NCI-H1048 (cell line): ENCODE measurements at regions not wholly inside any gene's neighbourhood (a gene's known extent, or its start where the extent isn't known, plus 50 kb on each side); places are given as distances from the start of the nearest gene placed in this dataset.
"Not testable (repeated sequence)": the region's sequence is repeated elsewhere in the genome, so short reads cannot be mapped to it uniquely, and the experiment has no call there.

Experiments used
- DNase-seq: peaks from one replicate; lab custom pipeline; 2025; lab: John Stamatoyannopoulos, UW

DNA sequence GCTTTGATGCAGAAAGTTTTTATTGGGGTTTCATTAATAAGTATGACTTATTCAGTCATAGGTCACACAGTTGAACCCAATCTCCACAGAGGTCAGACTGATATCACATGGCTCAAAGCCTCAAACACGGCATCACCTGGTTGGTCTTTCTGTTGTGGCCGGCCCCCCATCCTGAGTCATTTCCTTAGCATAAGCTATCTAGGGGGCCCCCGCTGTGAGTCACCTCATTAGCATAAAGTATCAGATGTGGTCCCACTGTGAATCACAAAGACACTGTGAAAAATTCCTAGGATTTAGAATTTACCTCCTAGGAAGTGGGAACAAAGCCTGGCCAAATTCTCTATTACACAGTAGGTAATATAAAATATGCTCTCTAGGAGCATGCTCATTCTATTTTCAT, 502.2 kb downstream of the PYDC2 start:
- DNase-seq, result no peak

DNA sequence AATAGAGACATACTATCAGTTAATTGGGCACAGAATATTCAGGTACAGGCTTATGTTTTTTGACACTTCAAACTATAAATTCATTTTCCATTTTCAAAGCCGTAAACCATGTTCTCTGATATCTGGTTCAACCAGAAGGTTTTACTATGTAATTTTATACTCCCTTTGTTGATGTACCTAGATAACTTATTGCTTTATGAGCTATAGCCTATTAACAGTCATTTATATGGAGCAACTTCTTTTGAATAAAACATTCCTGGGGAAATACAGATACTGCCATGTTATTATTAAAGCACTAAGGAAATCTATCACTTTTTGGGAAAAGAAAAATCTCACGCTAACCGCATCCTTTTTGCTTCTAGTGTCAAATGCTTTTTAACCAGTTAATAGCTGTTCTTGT, 505.6 kb downstream of the PYDC2 start:
- DNase-seq, result no peak

DNA sequence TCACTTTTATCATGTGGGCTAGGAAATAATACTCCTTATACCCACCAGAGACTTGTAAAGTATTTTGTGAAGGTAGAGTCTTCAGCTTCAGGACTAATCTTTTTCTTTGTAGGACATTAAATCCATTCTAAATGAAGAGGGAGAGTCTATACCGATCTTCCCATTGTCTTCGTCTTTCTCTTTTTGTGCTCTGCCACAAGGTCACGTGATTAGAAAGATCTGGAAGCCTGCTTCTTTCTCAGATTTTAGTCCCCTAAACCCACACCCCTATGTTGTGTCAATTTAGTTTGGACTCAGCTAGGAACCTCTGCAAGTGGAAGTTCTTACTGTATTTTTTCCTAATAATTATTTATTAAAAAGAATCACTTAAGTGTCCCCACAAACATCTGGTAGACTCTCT, 507.3 kb downstream of the PYDC2 start:
- DNase-seq, result no peak

DNA sequence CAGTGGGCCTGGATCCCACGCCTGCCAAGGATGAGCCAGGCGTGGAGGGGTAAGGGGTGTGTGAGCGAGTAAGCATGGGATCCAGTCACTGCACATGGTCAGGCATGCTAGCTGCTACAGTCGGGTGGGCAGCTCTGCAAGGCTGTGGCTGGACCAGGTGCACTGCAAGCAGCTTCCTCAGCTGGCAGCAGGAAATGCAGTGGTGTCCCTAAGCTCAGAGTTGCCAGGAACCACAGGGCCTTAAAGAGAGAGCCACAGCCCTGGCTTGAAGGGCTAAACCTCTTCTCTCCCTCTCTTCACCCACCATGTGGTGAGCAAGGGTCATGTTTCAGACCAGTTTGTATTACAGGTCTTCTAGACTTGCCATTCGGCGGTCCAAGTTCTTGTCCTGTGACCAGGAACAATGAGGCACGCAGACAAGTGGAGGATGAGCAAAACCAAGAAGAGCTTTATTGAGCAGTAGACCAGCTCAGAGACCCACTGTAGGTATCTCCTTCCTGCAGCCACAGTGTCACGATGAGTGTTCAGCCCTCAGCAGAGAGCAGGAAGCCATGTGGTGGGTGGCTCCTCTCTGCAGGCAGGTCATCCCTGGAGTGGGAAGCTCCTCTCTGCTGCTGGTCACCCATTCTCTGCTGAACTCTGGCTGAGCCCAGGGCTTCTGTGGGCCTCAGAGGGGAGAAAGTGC, 511.9 kb downstream of the PYDC2 start:
- DNase-seq, result no peak

DNA sequence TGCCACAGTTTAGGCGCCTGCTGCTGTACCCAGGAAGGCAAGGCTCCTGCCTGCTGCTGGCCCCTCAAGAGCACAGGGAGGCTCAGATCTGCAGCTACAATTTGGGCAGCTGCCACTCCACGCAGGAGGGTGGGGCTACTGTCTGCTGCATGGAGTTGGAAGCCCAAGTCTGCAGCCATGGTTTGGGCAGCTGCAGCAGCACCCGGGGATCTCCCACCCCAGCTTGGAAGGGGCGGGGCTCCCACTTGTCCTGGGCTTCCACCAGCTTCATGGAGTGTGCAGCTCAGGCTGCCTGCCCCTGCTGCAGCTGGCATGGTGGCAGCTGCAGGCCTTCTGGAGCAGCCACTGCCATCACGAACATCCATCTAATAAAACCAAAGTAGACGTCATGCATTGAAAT, 512.9 kb downstream of the PYDC2 start:
- DNase-seq, result no peak

DNA sequence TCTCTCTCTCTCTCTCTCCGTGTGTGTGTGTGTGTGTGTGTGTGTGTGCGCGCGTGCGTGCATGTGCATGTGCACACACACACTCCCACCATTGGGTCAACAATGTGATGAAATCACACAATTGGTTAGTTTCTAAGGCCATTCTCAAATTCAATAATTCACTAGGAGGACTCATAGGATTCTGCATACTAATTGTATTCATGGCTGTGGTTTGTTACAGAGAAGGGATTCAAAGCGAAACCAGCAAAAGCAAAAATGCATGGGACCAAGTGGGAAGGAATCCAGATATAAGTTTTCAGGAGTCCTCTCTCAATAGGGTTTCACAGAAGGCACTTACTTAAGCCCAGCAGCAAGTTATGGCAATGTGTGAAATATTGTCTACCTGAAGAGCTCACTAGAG, 515.0 kb downstream of the PYDC2 start:
- DNase-seq, result no peak

DNA sequence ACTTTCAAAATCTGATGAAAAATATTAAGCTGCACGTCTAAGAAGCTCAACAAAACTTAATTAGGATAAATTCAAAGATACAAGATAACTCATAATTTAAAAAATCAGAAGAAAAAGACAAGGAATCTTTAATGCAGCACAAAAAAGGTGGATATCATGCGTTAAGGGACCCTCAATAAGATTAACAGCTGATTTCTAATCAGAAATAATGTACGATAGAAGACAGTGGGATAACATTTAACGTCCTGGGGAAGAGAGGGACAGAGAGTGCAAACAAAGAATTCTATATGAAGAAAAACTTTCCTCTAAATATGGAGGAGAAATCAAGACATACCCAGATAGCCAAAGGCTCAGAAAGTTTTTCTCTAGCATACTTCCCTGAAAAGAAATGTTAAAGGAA, 519.5 kb downstream of the PYDC2 start:
- no peak for DNase-seq

DNA sequence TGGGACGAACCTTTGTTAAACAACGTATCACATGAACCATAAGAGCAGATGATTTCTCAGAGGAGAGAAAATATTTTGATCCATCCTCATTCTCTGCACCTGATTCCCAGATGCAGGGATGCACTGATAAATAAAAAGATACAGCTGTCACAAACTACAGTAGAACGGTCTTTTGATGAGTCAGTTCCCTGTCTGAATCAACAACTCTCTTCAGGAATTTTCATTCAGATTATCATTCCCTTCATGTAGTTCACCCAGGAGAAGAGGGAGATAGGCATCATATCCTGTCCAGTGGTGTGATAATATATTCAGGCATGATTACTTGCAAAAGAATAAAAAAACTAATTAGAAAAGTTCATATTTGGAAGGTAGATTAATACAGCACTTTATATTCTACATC, 521.5 kb downstream of the PYDC2 start:
- DNase-seq, result no peak

DNA sequence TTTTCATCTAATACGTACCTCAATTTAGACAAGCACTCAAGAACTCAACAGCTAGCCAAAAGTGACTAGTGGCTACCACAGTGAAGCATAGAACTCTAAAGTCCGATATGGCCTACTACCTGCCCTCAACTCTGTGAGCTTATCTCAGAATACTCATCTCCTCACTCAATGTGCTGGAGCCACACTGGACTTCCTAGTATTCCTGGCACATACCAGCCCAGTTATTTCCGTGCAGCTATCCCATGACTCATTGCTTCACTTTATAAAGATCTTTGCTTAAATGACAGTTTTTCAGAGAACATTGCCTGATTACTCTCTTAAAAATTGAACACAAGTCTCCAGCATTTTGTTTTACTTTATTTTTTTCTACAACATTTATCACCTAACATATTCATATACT, 524.7 kb downstream of the PYDC2 start:
- DNase-seq, result no peak

DNA sequence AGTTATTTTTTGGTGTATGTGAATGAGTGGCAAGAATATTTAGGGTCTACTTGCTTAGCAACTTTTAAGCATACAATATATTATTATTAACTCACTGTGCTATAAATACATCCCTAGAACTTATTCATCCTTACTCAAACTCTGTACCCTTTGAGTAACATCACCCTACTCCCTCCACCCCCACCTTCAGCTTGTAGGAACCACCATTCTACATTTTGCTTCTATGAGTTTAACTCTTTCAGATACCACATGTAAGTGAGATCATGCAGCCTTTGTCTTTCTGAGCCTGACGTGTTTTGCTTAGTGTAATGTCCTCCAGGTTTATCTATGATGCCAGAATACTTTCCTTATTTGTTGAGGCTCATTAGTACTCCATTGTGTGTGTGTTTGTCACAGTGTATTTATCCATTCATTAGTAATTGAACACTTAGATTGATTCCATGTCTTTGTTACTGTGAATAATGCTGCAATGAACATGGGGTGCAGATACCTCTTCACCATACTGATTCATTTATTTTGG, 526.9 kb downstream of the PYDC2 start:
- DNase-seq, result no peak

DNA sequence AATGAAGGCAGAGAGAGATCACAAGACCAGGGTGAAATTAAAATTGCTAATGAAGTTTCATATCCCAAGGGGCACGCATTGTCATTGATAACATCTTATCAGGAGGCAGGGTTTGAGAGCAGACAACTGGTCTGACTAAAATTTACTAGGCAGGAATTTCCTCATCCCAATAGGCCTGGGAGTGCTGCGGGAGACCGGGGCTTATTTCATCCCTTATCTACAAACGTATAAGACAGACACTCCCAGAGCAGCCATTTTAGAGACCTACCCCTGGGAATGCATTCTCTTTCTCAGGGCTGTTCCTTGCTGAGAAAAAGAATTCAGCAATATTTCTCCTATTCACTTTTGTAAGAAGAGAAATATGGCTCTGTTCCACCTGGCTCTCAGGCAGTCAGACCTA, 533.0 kb downstream of the PYDC2 start:
- not testable (repeated sequence) for DNase-seq

DNA sequence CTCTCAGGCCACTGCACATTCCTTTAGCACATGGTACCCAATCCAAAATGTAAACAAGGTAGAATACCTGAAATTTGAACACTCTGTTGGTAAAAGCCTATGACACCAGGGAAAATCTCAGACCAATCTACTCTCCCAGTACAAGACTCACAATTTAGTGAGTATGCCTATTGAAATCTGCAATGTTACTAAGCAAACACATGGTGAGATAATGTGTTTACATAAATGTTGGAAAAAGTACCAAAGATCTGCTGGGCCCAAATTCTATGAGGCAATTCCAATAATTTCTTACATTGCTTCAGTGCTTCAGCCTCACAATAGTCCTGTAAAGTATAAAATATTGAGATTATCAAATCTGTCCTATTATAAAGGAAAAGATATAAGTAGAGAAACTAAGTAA, 536.1 kb downstream of the PYDC2 start:
- DNase-seq, result no peak

DNA sequence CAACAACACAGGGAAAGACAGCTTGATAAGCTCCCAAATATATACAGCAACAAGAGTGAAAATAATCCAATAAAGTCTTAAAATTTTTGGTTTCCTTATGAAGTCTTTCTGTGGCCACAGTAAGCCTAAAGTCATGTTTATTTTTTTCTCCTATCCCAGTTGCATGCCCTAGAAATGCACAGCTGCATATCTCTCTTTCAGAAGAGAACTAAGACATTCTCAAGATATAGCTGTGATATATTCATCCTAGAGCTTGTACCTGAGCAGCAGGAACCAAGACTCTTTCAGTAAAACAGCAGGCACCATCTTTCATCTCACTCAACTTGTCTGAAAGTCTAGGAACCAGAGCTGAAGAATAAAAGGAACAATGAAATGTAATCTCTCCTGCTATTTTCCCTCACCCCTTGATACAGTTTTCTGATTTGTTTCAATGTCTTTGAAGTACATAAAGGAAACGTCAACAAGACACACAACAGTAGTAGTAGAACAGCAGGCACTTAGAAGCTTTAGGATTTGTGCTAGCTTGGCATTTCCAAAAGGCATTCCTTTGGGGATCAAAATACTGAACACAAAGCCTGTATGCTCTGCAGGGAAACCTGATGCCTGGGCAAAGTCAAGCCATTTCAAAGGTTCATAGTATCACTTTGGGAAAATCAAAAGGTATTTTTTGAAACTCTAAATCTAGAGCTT, 536.8 kb downstream of the PYDC2 start:
- DNase-seq, result no peak

DNA sequence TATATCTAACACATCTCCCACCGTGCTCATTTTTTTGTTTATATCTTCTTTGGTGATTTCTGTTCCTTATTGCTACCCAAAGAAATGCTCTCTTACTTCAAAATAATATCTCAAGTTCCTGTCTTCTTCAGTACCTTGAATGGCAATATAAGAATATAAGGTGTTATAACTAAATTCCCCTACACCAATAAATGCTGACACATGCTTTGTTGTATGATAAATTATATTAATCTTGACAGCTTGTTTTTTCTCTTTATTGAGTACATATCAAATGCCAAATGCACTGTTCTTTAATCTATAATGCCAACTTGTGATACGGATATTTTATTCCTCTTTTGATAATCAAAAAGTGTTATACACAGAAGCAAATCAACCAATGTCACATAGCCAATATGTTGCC, 540.3 kb downstream of the PYDC2 start:
- no peak for DNase-seq

DNA sequence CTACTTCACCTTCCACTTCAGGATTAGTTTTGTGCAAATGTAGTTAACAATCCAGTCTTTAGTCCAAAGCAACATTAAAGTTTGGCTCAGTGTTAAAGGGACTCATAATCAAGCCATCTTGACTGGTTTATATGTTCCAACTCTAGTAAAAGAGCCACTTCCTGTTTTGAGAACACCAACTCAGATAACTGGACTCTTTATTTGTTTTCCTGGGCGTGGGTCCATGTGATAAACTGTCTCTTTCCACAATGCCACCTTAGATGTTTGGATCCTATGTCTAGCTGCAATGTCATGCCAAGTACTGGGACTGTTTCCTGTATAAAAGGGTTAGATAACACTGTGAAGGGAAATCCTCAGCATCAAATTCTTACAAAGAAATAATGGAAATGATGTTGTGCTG, 545.0 kb downstream of the PYDC2 start:
- DNase-seq, result no peak

DNA sequence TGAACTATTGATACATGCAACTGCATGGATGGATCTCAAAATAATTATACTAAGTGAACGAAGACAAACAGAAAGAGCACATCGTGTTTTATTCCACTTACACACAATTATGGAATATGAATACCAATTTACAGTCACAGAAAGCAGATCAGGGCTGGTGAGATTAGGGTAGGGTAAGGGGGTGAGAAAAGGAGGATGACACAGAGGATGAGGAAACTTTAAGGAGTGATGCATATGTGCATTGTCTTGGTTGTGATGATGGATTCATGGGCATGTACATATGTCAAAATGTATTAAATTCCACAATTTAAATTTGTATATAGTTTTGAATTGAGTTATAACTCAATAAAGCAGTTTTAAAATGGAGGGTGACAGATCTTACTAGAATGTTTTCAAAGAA, 548.9 kb downstream of the PYDC2 start:
- no peak for DNase-seq

DNA sequence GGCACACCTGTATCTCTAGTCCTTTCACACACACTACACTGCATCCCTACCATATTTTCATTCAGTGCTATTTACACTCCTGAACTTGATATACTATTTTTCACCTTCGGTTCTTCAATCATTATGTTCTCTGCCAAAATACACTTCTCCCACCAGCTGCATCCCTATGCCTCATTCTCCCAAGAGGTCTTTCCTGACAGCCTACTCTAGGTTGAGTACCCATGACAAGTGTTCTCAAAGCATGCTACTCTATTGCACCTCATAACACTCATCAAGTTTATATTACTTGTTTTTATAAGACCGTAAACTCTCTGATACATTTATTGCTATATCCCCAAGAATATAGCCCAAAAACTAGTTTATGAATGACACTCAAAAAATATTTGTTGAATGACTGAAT, 549.5 kb downstream of the PYDC2 start:
- no peak for DNase-seq

DNA sequence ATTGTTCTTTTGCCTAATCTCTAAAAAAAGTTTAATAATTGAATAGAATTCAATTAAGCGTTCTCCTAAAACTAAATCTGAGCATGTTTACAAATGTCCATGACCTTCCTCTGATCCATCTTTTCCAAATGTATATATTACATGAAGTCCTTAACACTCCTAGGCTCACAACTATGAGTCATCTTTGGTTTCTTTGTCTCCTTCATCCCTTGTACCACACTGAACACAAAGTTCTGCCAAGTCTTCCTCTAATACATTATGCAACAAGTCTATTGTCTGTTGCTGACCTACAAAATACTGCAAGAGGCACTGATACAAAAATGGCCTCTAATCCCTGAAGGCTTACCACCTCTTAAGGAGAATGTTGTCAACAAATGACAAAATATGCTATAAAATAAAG, 550.2 kb downstream of the PYDC2 start:
- no peak for DNase-seq

DNA sequence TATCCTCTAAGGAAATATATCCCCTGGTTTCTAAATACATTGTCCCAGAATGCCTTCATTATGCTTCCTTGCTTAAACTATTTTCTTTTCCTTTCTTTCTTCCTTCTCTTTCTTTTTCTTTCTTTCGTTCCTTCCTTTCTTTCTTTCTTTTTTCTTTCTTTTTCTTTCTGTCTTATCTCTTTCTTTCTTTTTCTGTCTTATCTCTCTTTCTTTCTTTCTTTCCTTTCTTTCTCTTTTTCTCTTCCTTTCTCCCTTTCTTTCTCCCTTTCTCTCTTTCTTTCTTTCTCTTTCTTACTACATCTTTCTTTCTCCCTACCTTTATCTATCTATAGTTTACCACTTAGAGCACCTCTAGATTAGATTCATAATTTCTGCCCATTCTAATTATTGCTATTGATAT, 552.1 kb downstream of the PYDC2 start:
- no peak for DNase-seq

DNA sequence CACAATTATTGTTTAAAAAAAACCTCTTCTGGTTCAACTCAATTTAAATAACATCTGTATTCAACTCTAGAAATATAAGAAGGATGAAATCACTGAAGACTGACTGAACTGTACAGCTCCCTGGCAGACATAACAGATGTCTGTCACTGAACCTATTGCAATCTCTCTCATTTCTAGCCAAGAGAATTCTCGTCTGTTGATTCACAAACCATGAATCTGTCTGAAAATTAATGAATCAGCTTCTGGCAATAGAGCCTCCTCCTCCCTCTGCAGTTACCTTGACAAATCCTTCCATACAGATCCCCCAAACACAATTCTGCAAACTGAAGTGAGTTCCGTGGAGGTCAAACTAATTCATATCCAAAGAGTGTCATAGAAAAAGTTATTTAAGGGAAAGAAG, 561.4 kb downstream of the PYDC2 start:
- DNase-seq, result no peak

DNA sequence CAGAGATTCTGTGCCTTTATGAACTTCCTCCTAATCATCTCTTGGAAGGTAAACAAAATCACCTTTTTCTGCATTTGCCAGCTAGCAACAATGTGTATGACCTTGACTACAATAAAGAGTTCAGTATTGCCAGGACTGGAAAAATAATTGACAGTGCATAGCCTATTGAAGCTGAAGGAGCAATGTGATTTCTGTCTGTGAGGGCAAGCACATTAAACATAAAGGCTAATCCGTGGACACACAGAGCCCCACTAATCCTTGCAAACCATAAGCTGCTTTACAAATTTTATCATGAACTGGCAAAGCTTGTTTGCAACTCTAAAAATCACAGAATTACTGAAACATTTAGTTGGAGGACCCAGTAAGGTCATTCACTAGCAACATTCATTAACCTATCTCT, 563.8 kb downstream of the PYDC2 start:
- DNase-seq, result no peak

DNA sequence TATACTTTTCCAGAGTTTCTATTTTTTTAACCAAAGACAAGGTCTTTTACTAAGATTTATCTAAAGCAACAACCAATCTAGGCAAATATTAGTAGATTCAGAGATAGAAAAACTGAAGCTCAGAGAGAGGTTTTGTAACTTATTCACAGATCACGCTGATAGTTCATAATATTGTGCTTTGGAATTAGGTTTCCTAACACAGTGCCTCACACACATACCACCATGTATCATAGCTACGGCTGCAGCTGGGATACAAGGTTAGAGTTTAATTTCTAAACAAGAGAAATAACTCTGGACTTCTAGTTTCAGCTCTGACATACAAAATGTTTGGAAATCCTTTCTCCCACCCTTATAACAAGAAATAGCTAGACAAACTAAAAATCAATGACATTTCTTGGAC, 565.7 kb downstream of the PYDC2 start:
- DNase-seq, result no peak

DNA sequence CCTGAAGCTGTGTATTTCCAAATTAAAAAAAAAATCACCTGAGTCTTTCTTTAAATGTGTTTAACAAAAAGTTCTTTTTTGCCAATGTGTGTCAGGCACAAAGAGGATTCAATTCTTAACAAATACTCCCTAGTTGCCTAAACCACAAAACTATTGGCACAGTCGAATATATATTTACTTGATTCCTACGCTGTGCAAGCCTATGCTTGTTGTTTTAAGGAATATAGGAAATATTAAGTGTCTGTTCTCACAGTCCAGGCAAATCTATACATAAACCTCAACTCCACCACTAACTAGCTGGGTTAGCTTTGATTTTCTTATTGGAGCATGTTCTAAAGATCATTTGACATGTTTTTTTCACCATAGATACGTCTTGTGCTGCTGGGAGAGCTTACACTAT, 571.0 kb downstream of the PYDC2 start:
- no peak for DNase-seq

DNA sequence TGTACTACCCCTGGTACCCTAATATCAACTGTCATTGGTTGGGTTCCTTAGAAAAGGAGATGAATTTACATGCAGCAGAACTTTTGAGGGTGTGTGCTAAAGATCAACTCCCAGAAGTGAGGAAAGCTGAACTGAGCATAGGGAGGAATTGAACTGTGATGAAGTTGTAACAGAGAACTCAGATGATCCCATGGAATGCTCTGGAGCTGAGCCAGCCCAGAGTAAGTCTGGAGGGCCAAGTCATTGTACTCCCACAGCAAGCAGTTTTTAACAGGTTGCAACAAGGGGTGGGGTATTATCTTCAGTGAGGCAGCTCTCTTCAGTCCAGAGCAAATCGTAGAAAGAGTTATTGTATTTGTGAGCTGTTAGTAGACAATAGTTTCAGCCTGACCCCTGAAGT, 572.3 kb downstream of the PYDC2 start:
- DNase-seq, result no peak
